GM12891 (cell line): ENCODE measurements at regions not wholly inside any gene's neighbourhood (a gene's known extent, or its start where the extent isn't known, plus 50 kb on each side); places are given as distances from the start of the nearest gene placed in this dataset.

ENCODE experiments used
- POLR2A ChIP-seq: IDR thresholded peaks from 2 replicates; pipeline ENCODE4 v1.6.1; 2011; ENCODE audit warnings: low read depth, low read length, control low read depth
- POLR2AphosphoS5 ChIP-seq: IDR thresholded peaks from 2 replicates; pipeline ENCODE4 v1.6.1; 2011; ENCODE audit warnings: low read depth, low read length, control low read depth
- POU2F2 ChIP-seq: IDR thresholded peaks from 2 replicates; pipeline ENCODE4 v1.6.1; 2011; ENCODE audit warnings: low read depth, mild to moderate bottlenecking, control low read depth, low read length, moderate library complexity
- SPI1 ChIP-seq: IDR thresholded peaks from 2 replicates; pipeline ENCODE4 v1.6.1; 2011; ENCODE audit warnings: low read depth, low read length, control low read depth
- TAF1 ChIP-seq: IDR thresholded peaks from 2 replicates; pipeline ENCODE4 v1.6.1; 2011; ENCODE audit warnings: low read depth, low read length, control low read depth

DNA sequence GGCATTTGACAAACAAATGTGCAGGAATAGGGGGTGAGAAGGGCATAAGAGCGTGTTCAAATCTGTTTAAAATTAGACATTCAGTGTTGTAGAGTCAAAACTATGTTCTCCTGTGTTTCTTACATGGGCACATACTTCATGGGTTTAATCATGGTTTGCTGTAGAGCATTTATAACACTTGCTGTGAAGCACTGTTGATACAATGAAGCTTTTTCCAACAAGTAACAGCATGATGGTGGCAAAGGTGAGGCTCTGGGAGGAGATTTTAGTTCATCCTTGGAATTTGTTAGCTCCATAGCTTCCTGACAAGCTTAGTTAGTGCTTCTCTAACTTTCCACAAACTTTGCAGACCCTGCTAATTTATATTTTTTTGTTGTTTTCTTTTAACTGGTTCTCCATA lies 900.7 kb downstream of the TFAP2A start:
- no peak for TF ChIP-seq SPI1
- TF ChIP-seq POLR2AphosphoS5 = no peak
- no peak for TF ChIP-seq TAF1
- TF ChIP-seq POLR2A = no peak
- no peak for TF ChIP-seq POU2F2
